HEK293T (cell line): ENCODE measurements at regions not wholly inside any gene's neighbourhood (a gene's known extent, or its start where the extent isn't known, plus 50 kb on each side); places are given as distances from the start of the nearest gene placed in this dataset.

Source experiments
- ARNT ChIP-seq: fragments of 450-650 bp; IDR thresholded peaks from 2 replicates; pipeline ENCODE4 v1.6.1; 2017; ENCODE audit warnings: mild to moderate bottlenecking
- BHLHE40 ChIP-seq: fragments of 450-650 bp; IDR thresholded peaks from 2 replicates; pipeline ENCODE4 v1.6.1; 2016; ENCODE audit warnings: mild to moderate bottlenecking, moderate library complexity, borderline replicate concordance
- ELF4 ChIP-seq: fragments of 450-650 bp; IDR thresholded peaks from 2 replicates; pipeline ENCODE4 v1.6.1; 2017; ENCODE audit warnings: antibody characterized with exemption
- FOXA1 ChIP-seq: fragments of 450-650 bp; IDR thresholded peaks from 2 replicates; pipeline ENCODE4 v1.6.1; 2016; ENCODE audit warnings: mild to moderate bottlenecking
- FOXK2 ChIP-seq: fragments of 450-650 bp; IDR thresholded peaks from 2 replicates; pipeline ENCODE4 v1.6.1; 2016; ENCODE audit warnings: mild to moderate bottlenecking
- FOXM1 ChIP-seq: fragments of 450-650 bp; IDR thresholded peaks from 2 replicates; pipeline ENCODE4 v1.6.1; 2017; ENCODE audit warnings: mild to moderate bottlenecking, borderline replicate concordance
- HDGF ChIP-seq: fragments of 450-650 bp; IDR thresholded peaks from 2 replicates; pipeline ENCODE4 v1.6.1; 2017; ENCODE audit warnings: antibody characterized with exemption, borderline replicate concordance
- L3MBTL2 ChIP-seq: fragments of 450-650 bp; conservative IDR thresholded peaks from 2 replicates; pipeline ENCODE4 v1.6.1; 2016; ENCODE audit warnings: mild to moderate bottlenecking
- LEF1 ChIP-seq: fragments of 450-650 bp; IDR thresholded peaks from 2 replicates; pipeline ENCODE4 v1.6.1; 2017; ENCODE audit warnings: mild to moderate bottlenecking, borderline replicate concordance
- NFRKB ChIP-seq: fragments of 450-650 bp; IDR thresholded peaks from 2 replicates; pipeline ENCODE4 v1.6.1; 2016; ENCODE audit warnings: mild to moderate bottlenecking, moderate library complexity
- SP1 ChIP-seq: fragments of 450-650 bp; IDR thresholded peaks from 2 replicates; pipeline ENCODE4 v1.6.1; 2017
- SUZ12 ChIP-seq: fragments of 450-650 bp; IDR thresholded peaks from 2 replicates; pipeline ENCODE4 v1.6.1; 2016; ENCODE audit warnings: mild to moderate bottlenecking
- TARDBP ChIP-seq: fragments of 450-650 bp; IDR thresholded peaks from 2 replicates; pipeline ENCODE4 v1.6.1; 2016

DNA sequence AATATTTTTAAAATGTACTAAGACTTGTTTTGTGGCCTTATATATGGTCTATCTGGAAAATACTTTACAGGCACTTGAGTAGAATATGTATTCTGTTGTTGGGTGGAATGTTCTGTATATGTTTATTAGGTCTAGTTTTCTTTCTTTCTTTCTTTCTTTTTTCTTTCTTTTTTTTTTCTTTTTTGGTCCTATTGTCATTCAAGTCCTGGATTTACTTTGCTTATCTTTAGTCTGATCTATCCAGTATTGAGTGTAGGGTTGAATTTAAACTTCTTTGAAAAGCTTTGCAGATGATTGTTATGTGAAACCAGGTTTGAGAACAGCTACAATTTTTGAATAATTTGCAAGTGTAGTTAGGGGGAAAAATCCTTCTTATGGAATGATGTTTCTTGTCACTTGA lies 67.1 kb upstream of the GRIK2 start:
- TF ChIP-seq SP1: no peak
- TF ChIP-seq FOXK2: no peak
- TF ChIP-seq FOXM1: no peak
- TF ChIP-seq FOXA1: no peak
- TF ChIP-seq BHLHE40: no peak
- TF ChIP-seq LEF1: no peak
- no peak for TF ChIP-seq SUZ12
- no peak for TF ChIP-seq L3MBTL2
- no peak for TF ChIP-seq HDGF
- TF ChIP-seq ARNT: no peak
- TF ChIP-seq NFRKB: no peak
- no peak for TF ChIP-seq ELF4
- TF ChIP-seq TARDBP: no peak
